ENCODE measurements at regions not wholly inside any gene's neighbourhood (a gene's known extent, or its start where the extent isn't known, plus 50 kb on each side); places are given as distances from the start of the nearest gene placed in this dataset.
"Not testable (repeated sequence)": the region's sequence is repeated elsewhere in the genome, so short reads cannot be mapped to it uniquely, and the experiment has no call there.

DNA sequence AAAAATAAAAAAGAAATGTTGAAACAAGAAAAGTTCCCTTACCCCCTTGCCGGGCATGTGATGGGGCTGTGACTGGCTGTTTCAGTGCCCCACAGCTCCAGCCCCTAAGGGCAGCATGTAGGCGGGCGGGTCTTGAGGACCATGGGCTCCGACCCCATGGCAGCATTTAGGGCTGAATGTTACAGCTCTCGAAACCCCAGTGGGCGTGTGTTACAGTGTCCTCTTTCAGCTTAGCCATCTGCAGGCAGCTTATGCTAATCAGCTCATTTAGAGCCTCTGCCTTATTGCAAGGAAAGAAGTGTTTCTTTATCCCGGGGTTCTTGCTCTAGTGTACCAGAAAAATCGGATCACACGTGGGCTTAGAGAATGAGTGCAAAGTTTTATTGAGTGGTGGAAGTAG, 497.4 kb upstream of the CYLC2 start:
- DNase-seq: no peak

DNA sequence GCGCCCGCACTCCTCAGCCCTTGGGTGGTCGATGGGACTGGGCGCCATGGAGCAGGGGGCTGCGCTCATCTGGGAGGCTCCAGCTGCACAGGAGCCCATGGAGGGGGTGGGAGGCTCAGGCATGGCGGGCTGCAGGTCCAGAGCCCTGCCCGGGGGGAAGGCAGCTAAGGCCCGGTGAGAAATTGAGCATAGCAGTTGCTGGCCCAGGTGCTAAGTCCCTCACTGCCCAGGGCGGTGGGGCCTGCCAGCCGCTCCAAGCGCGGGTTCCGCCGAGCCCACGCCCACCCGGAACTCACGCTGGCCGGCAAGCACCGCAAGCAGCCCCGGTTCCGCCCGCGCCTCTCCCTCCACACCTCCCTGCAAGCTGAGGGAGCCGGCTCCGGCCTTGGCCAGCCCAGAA, 508.2 kb upstream of the CYLC2 start:
- DNase-seq: not testable (repeated sequence)

DNA sequence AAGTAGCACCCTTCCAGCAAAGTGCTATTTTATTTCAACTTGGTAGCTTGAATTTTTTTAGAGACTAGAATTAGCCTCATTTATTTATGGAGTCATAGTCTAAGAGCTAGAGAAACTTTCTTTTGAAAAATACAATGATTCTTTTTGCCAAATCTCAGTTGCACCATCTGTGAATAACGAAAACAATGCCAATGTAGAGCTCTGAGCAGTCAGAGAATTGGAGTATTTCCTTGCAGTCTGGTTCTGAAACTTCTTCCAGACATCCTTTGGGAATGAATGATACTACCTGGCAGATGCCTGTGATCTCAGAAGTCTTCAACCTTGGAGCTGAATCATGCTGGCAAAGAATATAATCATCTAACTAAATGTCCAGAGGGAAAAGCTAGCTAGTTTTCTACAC, 511.5 kb upstream of the CYLC2 start:
- no peak for DNase-seq

DNA sequence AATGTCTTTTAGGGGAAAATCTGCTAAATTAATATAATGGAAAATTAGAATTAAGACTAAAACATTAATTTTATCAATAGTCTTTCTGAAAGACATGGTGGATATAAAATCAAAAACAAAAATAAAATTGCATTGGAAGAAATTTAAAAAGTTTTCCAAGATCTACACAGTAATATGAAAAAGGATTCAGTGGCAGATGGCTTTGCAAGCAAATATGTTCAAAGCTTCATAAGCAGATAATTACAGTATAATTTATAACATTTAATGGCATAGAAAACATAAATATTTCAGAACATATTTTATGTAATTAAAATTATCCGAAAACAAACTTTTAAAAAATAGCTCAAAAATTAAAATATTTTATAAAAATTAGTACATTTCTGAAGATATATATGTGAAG, 512.4 kb upstream of the CYLC2 start:
- no peak for DNase-seq

DNA sequence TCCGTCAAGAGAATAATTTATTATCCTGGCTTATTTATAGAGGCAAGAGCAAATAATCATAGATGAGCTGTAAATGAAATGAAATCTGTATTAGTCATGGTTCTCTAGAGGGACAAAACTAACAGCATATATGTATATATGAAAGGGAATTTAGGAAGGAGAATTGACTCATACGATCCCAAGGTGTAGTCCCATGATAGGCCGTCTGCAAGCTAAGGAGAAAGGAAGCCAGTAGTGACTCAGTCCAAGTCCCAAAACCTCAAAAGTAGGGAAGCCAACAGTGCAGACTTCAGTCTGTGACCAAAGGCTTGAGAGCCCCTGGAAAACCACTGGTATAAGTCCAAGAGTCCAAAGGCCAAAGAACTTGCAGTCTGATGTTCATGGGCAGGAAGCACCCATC, 515.9 kb upstream of the CYLC2 start:
- DNase-seq: no peak

DNA sequence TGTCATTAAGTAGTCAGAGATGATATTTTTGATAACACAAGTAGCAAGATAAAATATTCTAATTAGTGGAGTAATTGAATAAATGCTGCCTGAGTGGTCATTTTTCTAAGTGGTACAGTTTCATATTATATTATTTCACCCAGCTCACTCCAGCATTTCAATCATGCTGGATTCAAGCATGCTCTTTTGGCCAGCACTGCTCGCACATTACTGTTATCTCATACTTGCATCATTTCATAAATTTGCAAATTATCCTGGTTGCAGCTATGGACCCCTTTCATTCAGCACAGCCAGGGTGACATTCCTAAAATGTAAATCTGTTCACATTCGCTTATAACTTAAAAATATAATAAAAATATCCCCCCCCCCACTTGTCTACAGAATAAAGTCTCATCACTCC, 520.8 kb upstream of the CYLC2 start:
- DNase-seq: no peak

DNA sequence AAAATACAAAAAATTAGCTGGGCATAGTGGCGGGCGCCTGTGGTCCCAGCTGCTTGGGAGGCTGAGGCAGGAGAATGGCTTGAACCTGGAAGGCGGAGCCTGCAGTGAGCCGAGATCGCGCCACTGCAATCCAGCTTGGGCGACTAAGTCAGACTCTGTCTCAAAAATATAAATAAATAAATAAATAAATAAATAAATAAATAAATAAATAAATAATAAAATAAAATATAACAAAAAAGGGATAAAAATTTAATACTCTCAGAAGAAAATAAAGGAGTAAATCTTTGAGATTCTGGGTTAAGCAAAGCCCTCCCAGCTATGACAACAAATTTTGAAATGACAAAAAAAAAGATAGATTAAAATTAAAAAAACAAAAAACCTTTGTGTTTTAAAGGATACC, 525.7 kb upstream of the CYLC2 start:
- not testable (repeated sequence) for DNase-seq

DNA sequence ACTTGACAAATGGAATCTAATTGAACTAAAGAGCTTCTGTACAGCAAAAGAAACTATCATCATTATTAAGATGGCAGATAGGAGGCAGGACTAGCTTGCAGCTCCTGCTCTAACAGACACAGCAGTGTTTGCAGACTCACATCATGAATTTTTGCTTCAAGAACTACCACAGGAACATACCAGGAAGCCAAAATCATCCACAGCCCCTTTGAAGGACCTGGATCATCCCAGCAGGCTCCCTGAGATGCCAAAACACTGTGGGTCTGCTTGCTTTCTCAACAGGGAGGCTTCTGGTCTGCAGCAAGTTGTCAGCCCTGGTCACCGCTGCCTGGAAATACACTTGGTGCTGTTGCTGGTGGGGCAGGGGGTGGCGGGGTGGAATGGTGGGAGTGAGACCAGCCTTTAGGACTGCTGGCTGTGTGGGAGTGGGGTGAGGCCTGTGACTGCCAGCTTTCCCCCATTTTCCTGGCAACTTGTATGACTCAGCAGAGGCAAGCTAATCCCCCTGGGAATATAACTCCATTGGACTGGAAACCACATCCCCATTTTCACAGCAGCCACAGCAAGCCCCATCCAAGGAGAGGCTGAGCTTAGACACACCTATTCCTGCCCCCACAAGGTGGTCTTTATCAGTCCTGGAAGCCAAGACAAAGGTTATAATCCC, 533.8 kb upstream of the CYLC2 start:
- no peak for DNase-seq

DNA sequence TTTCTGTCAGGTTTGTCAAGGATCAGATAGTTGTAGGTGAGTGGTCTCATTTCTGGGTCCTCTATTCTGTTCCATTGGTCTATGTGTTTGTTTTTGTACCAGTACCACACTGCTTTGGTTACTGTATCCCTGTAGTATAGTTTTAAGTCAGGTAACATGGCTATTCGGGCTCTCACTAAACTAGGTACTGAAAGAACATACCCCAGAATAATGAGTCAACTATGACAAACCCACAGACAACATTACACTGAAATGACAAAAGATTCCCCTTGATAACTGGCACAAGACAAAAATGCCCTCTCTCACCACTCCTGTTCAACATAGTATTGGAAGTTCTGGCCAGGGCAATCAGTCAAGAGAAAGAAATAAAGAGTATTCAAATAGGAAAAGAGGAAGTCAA, 535.3 kb upstream of the CYLC2 start:
- DNase-seq: no peak

DNA sequence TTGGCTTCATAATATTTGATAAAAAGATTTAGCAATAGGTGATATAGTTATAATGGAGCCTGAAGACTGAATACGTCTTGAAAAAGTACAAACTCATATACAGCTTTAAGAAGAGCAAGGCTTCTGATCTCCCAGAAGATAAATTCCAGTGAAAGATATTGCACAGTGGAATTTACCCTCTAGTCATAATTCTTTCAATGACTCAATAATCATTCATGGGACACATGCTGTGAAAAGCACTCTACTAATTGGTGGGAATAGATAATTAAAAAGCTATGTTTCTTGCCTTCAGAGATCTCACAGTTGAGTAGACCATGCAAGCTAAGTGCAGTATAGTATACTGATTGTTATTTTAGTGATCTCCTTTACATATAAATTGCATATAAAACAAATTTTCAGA, 538.6 kb upstream of the CYLC2 start:
- no peak for DNase-seq

DNA sequence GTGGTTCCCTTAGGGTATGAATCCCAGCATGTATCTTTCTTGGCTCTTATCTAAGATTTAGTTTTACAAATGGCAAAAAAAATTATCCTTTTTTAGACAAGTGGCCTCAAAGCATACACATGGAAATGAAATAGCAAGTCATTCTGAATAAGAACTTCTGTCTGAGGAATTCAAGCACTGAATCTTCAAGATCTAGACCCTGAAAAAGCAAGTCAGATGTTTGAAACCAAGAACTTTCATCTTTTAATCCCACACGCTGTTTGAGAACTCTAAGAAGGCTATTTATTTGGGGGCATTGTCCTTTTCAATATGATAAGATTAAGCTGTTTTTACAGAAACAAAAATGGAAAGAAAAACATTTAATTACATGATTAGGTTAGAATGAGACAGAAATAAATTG, 549.2 kb upstream of the CYLC2 start:
- DNase-seq: no peak

DNA sequence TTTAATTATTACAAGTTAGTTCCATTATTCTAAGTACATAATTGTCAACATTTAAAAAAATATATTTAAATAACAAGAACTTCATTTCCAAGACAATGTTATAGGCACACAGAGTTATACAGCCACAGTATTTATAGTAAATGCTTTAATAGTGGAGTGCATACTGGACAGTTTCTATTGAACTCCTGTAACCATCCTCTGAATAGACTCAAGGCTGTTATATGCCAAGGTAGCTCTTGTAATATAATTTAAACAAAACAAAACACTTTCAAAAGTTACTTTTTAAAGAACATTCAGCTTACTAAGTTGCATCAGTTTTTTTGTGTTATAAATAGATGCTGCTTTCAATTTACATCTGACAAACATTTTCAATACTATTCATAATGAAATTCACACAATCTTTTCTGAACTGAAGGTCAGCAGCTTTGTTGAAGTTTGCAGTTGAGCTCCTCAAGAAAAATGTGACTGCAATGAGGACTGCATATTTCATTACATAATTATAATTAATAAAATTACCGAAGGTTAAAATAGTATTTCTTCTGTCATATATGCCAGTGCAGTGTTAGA, 549.9 kb upstream of the CYLC2 start:
- DNase-seq: no peak

DNA sequence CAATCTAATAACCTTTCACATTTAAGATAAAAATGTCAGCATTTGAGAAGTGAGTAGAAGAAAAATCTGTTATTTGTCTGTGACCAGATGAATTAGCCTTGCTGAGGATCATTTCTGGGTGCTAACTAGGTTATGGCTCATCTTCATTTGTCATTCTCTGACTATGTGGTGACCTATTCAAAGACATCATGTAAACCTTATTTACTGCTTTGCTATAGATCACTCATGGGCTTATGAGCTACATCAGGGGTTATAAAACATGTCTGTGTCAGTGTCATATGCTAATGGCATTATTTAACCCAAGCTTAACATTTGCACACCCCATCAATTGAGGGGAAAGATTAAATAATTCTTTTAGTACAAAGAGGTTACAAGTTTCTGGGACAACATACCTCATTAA, 555.5 kb upstream of the CYLC2 start:
- DNase-seq: no peak

DNA sequence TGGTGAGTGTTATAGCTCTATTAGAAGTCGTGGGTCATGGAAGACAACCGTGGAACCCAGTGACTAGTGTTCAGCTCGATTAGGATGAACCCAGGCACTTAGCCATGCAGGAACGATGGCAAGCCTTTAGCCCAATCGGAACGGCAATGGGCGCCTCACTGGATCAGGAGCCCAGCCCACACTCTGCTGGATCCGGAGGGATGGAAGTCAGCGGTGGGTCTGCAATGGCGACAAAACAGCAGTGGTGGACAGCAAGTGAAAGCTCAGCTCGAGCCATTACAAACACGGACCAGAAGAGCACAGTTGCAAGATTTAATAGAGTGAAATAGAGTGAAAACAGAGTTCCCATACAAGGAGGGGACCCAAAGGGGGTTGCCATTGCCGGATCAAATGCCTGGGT, 558.5 kb upstream of the CYLC2 start:
- DNase-seq: not testable (repeated sequence)

DNA sequence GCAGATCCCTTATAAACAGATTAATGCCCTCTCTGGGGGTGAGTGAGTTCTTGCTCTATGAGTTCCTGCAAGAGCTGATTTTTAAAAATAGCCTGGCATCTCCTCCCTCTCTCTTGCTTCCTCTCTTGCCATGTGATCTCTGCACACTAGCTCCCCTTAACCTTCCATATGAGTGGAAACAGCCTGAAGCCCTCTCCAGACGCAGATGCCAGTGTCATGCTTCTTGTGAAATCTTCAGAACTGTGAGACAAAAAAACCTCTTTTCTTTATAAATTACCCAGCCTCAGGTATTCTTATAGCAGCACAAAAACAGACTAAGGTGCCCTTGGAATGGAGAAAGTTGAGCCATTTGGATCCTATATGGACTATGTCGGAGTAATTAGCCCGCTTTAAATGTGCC, 559.7 kb upstream of the CYLC2 start:
- no peak for DNase-seq

DNA sequence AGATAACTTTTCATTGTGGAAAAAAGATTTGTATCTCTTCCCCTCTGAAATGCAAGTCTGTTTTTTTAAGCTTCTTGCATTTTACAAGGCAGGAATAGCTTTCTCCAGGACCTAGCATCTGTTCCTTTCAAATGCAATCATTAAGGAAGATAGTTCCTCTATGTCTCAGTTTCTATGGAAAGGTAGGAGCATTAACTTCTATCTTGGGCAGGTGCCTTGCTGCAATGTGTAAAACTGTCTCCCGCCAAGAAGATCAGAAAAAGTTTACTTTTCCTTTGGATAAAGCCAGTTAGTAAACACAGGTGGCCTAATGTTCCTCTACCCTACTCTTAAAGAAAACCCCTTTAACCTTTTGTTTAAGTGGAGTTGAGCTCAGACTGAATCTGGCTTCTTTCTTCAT, 560.6 kb upstream of the CYLC2 start:
- no peak for DNase-seq

DNA sequence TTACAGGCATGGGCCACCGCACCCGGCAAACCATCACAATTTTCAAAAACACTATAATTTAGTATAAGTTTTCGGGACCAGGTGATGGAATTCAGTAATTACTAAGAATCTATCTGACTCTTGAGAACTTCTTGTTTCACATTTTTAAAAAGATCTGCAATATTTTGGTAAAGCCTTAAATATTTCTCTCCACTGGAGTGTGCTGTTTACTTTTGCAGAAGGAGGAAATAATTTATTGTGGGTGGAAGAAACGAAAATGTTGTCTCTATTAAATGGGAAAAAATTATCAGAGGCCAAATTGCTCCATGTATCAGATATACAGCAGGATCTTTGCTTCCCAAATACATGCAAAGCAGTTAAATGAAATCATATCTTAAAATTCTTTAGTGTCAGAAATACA, 566.8 kb upstream of the CYLC2 start:
- DNase-seq: no peak

DNA sequence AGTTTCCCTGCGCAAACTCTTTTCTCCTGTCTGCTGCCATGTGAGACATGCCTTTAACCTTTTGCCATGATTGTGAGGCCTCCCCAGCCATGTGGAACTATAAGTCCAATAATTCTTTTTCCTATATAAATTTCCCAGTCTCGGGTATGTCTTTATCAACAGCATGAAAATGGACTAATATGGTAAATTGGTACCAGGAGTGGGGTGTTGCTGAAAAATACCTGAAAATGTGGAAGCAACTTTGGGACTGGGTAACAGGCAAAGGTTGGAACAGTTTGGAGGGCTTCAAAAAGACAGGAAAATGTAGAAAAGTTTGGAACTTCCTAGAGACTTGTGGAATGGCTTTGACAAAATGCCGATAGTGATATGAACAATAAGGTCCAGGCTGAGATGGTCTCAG, 578.9 kb upstream of the CYLC2 start:
- not testable (repeated sequence) for DNase-seq

DNA sequence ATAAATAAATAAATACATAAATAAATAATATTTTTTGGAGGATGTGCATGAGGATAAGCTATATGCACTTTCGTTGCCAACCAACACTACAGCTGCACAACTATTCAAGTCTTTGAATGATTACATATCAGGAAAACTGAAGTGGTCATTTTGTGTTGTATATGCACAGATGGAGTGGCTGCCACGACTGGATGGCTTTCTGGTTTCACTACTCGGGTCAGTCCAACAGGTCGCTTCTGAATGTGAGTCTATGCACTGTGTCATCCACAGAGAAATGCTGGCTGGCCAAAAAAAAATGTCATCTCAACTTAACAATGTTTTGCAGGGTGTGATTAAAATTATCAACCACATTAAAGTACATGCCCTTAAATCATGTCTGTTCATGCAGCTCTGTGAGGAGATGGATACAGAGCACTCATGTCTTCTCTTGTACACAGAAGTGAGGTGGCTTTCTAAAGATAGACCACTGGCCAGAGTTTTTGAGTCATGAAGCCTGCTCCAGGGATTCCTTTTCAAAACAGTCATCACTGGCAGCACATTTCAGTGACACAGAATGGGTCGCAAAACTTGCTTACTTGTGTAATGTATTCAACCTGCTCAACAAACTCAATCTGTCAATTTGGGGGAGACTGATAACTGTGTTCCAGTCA, 589.8 kb upstream of the CYLC2 start:
- DNase-seq: no peak

DNA sequence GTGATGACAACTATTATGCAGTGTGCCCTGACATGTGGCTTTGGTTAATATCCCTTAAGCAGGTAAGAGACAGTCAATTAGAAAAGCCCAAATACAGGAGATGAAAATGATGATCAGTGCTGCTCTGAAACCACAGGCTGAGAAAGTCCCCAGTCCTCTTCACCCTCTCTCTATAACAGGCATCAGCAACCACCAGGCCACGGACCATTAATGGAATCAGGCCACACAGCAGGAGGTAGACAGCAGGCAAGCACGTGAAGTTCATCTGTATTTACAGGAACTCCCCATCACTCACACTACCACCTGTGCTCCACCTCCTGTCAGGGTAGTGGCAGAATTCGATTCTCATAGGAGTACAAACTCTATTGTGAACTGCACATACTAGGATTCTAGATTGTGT, 591.6 kb upstream of the CYLC2 start:
- no peak for DNase-seq

DNA sequence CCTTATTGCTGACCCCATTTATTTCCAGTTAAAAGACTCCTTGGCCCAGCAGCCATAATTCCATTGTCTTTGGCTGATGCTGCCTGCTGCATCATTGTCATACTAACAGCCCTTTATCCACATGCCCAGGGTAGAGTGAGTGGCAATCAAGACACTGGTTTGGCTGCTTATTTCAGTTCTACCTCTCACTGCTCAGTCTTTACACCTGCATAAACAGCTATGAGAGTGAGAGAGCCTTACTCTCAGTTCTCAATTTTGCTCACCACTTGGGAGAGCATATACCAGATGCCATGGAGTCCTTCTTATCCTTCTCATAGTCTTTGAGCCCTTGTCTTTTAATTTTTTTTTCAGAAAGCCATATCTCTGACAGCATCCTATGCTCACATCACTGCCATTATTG, 596.9 kb upstream of the CYLC2 start:
- DNase-seq: no peak

DNA sequence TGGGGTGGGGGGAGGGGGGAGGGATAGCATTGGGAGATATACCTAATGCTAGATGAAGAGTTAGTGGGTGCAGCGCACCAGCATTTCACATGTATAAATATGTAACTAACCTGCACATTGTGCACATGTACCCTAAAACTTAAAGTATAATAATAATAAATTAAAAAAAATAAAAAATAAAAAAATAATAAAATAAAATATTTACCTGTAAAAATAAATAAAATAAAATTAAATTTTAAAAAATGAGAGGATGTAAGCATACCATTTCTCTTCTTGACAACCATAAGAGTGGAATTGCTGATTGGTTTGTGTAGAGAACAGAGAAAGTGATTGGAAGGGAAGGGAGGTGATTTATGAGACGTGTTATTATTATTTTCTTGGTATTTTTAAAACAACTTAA, 609.5 kb upstream of the CYLC2 start:
- DNase-seq: not testable (repeated sequence)

DNA sequence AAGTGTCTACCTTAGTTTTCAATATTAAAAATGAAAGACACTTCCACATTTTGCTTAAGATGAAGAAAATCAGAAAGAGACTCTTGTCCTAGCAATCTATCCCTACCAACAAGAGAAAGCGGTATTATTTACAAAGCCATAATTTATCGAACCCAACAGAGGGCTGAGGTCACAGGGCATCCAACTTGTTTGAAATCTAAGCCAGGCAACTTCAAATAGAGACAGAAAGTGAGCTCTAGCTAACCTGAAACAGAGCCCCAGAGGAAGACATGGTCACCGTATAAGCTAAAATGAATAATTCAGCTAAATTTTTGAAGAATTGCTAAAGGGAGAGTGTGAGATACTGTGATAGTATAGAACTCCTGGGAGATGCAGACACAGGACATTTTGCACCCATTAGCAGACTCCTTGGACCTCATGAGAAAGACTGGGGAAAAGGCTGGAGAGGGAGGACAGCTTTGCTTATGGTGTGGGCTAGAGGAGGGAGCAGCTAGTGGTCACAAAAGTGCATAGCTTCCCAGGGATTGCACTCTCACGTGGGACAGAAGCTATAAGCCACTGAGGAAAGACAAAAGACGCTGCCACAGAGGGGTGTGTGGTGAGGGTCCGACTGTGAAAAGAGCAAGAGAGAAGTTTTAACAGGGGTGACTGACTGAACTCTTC, 624.2 kb upstream of the GRIN3A start:
- DNase-seq: no peak

DNA sequence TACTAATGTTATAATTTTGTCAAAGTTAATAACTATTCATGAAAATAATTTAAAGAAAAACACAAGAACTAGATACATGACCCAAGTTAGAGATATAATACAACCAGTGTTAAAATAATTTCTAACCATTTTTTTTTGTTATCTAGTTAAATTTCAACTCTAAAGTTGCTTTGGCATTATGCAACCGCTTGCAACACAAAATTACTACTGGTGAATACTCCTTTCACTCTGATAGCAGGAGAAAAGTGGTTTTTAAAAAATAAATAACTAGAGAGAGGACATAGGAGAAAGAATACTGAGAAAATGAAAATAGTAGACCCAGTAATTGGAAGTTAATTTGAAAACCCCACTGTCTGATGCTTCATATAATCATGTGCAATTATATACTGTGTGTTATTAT, 622.4 kb upstream of the GRIN3A start:
- DNase-seq: no peak

Measured in NCI-H1417 treated with DMSO at 0.1 percent for 48 hours (cell line).